Spleen (tissue), 11 donors: ENCODE measurements at regions not wholly inside any gene's neighbourhood (a gene's known extent, or its start where the extent isn't known, plus 50 kb on each side); places are given as distances from the start of the nearest gene placed in this dataset.
A peak's percentile ranks its signal among the peaks of the same experiment; 100 is the strongest.

Source experiments
- DNase-seq: peaks from one replicate; pipeline ENCODE4 v3.0.0-alpha.2; 2020
- H3K27ac ChIP-seq, 8 donors: fragments of 200-600 bp; sonication (generic) in 7 of 8; 1 replicate in 4 of 8; 2 replicates in 4 of 8; pipeline versions ENCODE4 v1.5.0 to v1.8.0; 2016 to 2021; ENCODE audit warnings: inconsistent platforms in 4 of 8, mild to moderate bottlenecking in 4 of 8, moderate library complexity in 1 of 8
- H3K27me3 ChIP-seq, 7 donors: fragments of 200-600 bp; sonication (generic) in 6 of 7; replicated peaks in 1 of 7; 1 replicate in 4 of 7; 2 replicates in 3 of 7; pipeline versions ENCODE4 v1.5.0 to v1.8.0; 2016 to 2021; ENCODE audit warnings: inconsistent platforms in 3 of 7, mild to moderate bottlenecking in 1 of 7
- H3K36me3 ChIP-seq, 6 donors: fragments of 200-600 bp; sonication (generic) in 5 of 6; 1 replicate in 4 of 6; 2 replicates in 2 of 6; pipeline versions ENCODE4 v1.5.0 to v1.8.0; 2016 to 2021; ENCODE audit warnings: inconsistent platforms in 2 of 6
- H3K4me1 ChIP-seq, 6 donors: fragments of 200-600 bp; sonication (generic) in 5 of 6; 1 replicate in 3 of 6; 2 replicates in 3 of 6; pipeline versions ENCODE4 v1.5.0 to v1.8.0; 2016 to 2021; ENCODE audit warnings: inconsistent platforms in 3 of 6
- H3K4me3 ChIP-seq, 8 donors: fragments of 200-600 bp; sonication (generic) in 7 of 8; 1 replicate in 4 of 8; 2 replicates in 4 of 8; pipeline versions ENCODE4 v1.5.0 to v1.8.0; 2016 to 2021; ENCODE audit warnings: inconsistent platforms in 4 of 8, mild to moderate bottlenecking in 4 of 8, moderate library complexity in 2 of 8
- H3K9me3 ChIP-seq, 8 donors: fragments of 200-600 bp; sonication (generic) in 7 of 8; 1 replicate in 4 of 8; 2 replicates in 4 of 8; pipeline versions ENCODE4 v1.5.0 to v1.8.0; 2016 to 2021; ENCODE audit warnings: inconsistent platforms in 4 of 8
- CTCF ChIP-seq, 11 experiments: fragments of 200-600 bp in 7 of 11; fragments of 450-650 bp in 4 of 11; sonication (generic) in 4 of 11; IDR thresholded peaks in 8 of 11; conservative IDR thresholded peaks in 3 of 11; 1 replicate in 7 of 11; 2 replicates in 4 of 11; pipeline versions ENCODE4 v1.4.0 to v1.8.0; 2016 to 2021; ENCODE audit warnings: antibody characterized with exemption in 11 of 11, inconsistent platforms in 4 of 11, mild to moderate bottlenecking in 1 of 11
- POLR2A ChIP-seq, 3 donors: fragments of 450-650 bp; IDR thresholded peaks; one replicate each; pipeline ENCODE4 v1.5.1; 2017; ENCODE audit warnings: antibody characterized with exemption in 3 of 3, mild to moderate bottlenecking in 1 of 3
- POLR2AphosphoS5 ChIP-seq, 3 donors: sonication (generic); formaldehyde crosslinking; IDR thresholded peaks; one replicate each; pipeline ENCODE4 v1.5.1; 2017; ENCODE audit warnings: antibody characterized with exemption in 3 of 3
- WGBS, 5 donors: extraction: QIAGEN DNeasy Blood & Tissue Kit in 3 of 5; methylation state at CpG; one replicate each; pipeline versions ENCODE4 v1.1.5 to v1.1.7; 2013 to 2018; 5-methylcytosine and 5-hydroxymethylcytosine counted together
- intact Hi-C: fragments of 100-400 bp; cut with DNase I; formaldehyde crosslinking; loops from one replicate; pipeline ENCODE4 v1.15.0; 2023; ENCODE audit warnings: low total_unique reads
- donor health status: healthy with polysubstance abuse.
- donor health status: DM: no; HTN: no; CAD: no; lungs with moderate emphysema.
- donor health status: DM: no; HTN: no; CAD: no.
- donor health status: Bipolar disorder and iron deficiency.
- donor health status: healthy.
- donor health status: DM: no; HTN: no; CAD: no.
- donor health status: DM: yes; HTN: yes; CAD: no.

GRCh38 chr15:25510146-25510545 is 71.3 kb upstream of the UBE3A start:
- Histone ChIP-seq H3K9me3 (no peaks in the 10 kb centered on the region), H3K4me3 (no peak overlapping the region), H3K27ac (no peak overlapping the region), H3K36me3 (no peaks in the 10 kb centered on the region), H3K27me3 (no peaks in the 10 kb centered on the region), H3K4me1 (peaks cover 0 to 3% (median 0%) of the 10 kb centered on the region in 6 donors)
- intact Hi-C loops: loop anchor here (10.0 kb wide), 1 partner anchor 1355 kb away; the partner anchor contains the start of gene GABRA5
- no peak for TF ChIP-seq POLR2AphosphoS5 (IDR thresholded peaks at IDR 0.05)
- TF ChIP-seq CTCF (IDR thresholded peaks at IDR 0.05 in 8 of 11, conservative IDR thresholded peaks at IDR 0.05 in 3 of 11): no peak
- TF ChIP-seq POLR2A (IDR thresholded peaks at IDR 0.05): no peak
- 80 to 94% (median 88%) methylated on average over 4 of the region's 4 CpGs for WGBS, 5 donors
- no peak for DNase-seq

GRCh38 chr15:25509703-25510102 is 70.9 kb upstream of the UBE3A start:
- 63 to 81% (median 72%) methylated on average over 4 of the region's 4 CpGs for WGBS, 5 donors
- intact Hi-C loops: loop anchor here (10.0 kb wide), 3 partner anchors 755 to 1865 kb away; partner anchors contain the start of genes GABRA5 and MAGEL2
- DNase-seq: no peak
- Histone ChIP-seq H3K4me3 (no peak overlapping the region), H3K4me1 (peaks cover 0 to 3% (median 0%) of the 10 kb centered on the region in 6 donors), H3K27me3 (no peaks in the 10 kb centered on the region), H3K9me3 (no peaks in the 10 kb centered on the region), H3K27ac (no peak overlapping the region), H3K36me3 (no peaks in the 10 kb centered on the region)
- TF ChIP-seq CTCF (IDR thresholded peaks at IDR 0.05 in 8 of 11, conservative IDR thresholded peaks at IDR 0.05 in 3 of 11): no peak
- no peak for TF ChIP-seq POLR2AphosphoS5 (IDR thresholded peaks at IDR 0.05)
- no peak for TF ChIP-seq POLR2A (IDR thresholded peaks at IDR 0.05)

GRCh38 chr15:25508369-25509002 is 69.7 kb upstream of the UBE3A start:
- DNase-seq: no peak
- H3K4me3 ChIP-seq: no peak overlapping the region
- TF ChIP-seq POLR2AphosphoS5 (IDR thresholded peaks at IDR 0.05) (no peak), CTCF (IDR thresholded peaks at IDR 0.05 in 8 of 11, conservative IDR thresholded peaks at IDR 0.05 in 3 of 11) (peak in 10 of 11 experiments; percentile 23 to 73 (median 58)), POLR2A (IDR thresholded peaks at IDR 0.05) (no peak)
- intact Hi-C loops: loop anchor here (10.0 kb wide), 2 partner anchors 756 to 1864 kb away; partner anchors contain the start of gene MAGEL2
- peaks cover 0 to 3% (median 0%) of the 10 kb centered on the region in 6 donors for H3K4me1 ChIP-seq
- H3K36me3 ChIP-seq: no peaks in the 10 kb centered on the region
- no peaks in the 10 kb centered on the region for H3K27me3 ChIP-seq
- H3K27ac ChIP-seq: no peak overlapping the region
- WGBS, 5 donors: 54 to 64% (median 61%) methylated on average over 3 of the region's 3 CpGs
- H3K9me3 ChIP-seq: no peaks in the 10 kb centered on the region

- TF ChIP-seq POLR2A (IDR thresholded peaks at IDR 0.05) (no peak), CTCF (IDR thresholded peaks at IDR 0.05 in 8 of 11, conservative IDR thresholded peaks at IDR 0.05 in 3 of 11) (no peak), POLR2AphosphoS5 (IDR thresholded peaks at IDR 0.05) (no peak)
- 26 to 40% (median 37%) methylated on average over 6 of the region's 6 CpGs for WGBS, 5 donors
- Histone ChIP-seq H3K9me3 (no peaks in the 10 kb centered on the region), H3K27ac (no peak overlapping the region), H3K27me3 (no peaks in the 10 kb centered on the region), H3K4me3 (no peak overlapping the region), H3K4me1 (no peaks in the 10 kb centered on the region), H3K36me3 (no peaks in the 10 kb centered on the region)
- no peak for DNase-seq
- intact Hi-C loops: loop anchor here (5.0 to 10.0 kb wide), 3 partner anchors 742 to 1860 kb away; partner anchors contain the start of gene MAGEL2
Measured at GRCh38 chr15:25504307-25504706, 65.5 kb upstream of the UBE3A start.
